ENCODE measurements at regions not wholly inside any gene's neighbourhood (a gene's known extent, or its start where the extent isn't known, plus 50 kb on each side); places are given as distances from the start of the nearest gene placed in this dataset.

DNA sequence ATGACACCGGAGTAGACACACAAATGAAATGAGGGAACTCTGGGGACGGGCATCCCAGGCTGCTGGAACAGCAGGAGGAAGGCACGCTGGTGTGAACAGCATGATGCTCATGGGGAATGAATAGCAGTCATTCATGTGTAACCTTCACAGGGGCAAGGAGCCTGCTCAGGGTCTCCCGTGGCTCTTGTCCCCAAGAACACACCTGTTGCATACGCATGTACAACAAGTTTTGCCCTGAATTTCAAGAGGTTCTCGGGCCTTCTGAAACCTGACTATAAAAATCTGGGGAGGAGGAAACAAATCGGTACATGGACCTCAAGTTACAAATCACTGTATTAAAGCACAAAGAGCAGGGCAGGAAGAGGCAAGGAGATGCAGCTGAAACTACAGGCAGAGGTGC lies 93.4 kb downstream of the RRAGC start:
- Histone ChIP-seq H3K4me1 (ENCODE audit: control insufficient read depth in 1 of 2, insufficient read depth in 2 of 2, low read length in 2 of 2) (no peaks in the 10 kb centered on the region), H3K27ac (ENCODE audit: low read depth in 1 of 2, low read length in 2 of 2) (no peak overlapping the region), H3K36me3 (ENCODE audit: control insufficient read depth in 1 of 2, insufficient read depth in 2 of 2, low read length in 1 of 2) (no peaks in the 10 kb centered on the region), H3K4me3 (ENCODE audit: low read length in 2 of 2) (no peak overlapping the region), H3K9me3 (ENCODE audit: control insufficient read depth, low read length) (no peaks in the 10 kb centered on the region), H3K27me3 (ENCODE audit: control insufficient read depth in 1 of 2, insufficient read depth in 2 of 2, low read length in 1 of 2) (no peaks in the 10 kb centered on the region)
- WGBS, 2 donors, result 77% methylated on average over 7 of the region's 7 CpGs
- ATAC-seq (ENCODE audit: low FRiP score), result no peak
- DNase-seq, result no peak
- intact Hi-C loops (cut with DNase I), result no loop called here

DNA sequence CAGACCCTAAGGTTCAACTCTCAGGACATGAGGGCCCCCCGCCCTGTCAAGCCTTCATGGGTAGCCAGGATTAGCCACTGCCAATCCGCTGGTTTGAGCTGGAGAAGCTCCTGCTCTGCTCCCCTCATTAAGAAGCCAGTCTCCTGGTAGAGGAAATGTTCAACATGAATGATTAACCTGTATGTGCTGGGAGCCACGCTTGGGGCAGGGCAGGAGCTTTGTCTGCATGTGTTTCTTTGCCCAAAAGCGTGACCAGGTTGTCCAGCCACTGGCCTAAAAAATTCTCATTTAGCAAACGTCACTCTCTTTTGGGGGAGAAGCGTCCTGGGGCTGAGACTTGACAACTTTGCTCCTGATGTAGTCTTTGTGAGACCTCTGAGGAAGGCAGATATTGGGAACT lies 96.5 kb downstream of the RRAGC start:
- DNase-seq (no peak), ATAC-seq (ENCODE audit: low FRiP score) (no peak)
- intact Hi-C loops (cut with DNase I), result no loop called here
- no peak overlapping the region for H3K4me3 ChIP-seq (ENCODE audit: low read length in 2 of 2)
- 65 to 77% methylated on average over 6 of the region's 6 CpGs for WGBS, 2 donors
- H3K4me1 ChIP-seq (ENCODE audit: control insufficient read depth in 1 of 2, insufficient read depth in 2 of 2, low read length in 2 of 2), result no peaks in the 10 kb centered on the region
- no peaks in the 10 kb centered on the region for H3K36me3 ChIP-seq (ENCODE audit: control insufficient read depth in 1 of 2, insufficient read depth in 2 of 2, low read length in 1 of 2)
- H3K27me3 ChIP-seq (ENCODE audit: control insufficient read depth in 1 of 2, insufficient read depth in 2 of 2, low read length in 1 of 2), result no peaks in the 10 kb centered on the region
- no peak overlapping the region for H3K27ac ChIP-seq (ENCODE audit: low read depth in 1 of 2, low read length in 2 of 2)
- H3K9me3 ChIP-seq (ENCODE audit: control insufficient read depth, low read length), result no peaks in the 10 kb centered on the region

DNA sequence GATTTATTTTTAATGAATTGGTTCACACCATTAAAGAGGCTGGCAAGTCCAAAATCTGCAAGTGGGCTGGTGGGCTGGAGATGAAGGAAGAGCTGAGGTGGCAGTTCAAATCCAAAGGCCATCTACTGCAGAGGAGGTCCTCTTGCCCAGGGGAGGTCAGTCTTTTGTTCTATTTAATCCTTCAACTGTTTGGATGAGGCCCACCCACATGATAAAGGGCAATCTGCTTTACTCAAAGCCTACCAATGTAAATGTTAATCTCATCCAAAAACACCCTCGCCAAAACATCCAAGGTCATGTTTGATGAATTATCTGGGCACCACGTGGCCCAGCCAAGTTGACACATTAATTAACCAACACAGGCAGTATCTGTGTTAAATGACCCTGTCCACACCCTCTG lies 99.0 kb downstream of the RRAGC start:
- WGBS, 2 donors, result 55 to 61% methylated on average over 2 of the region's 2 CpGs
- H3K4me1 ChIP-seq (ENCODE audit: control insufficient read depth in 1 of 2, insufficient read depth in 2 of 2, low read length in 2 of 2), result no peaks in the 10 kb centered on the region
- H3K27me3 ChIP-seq (ENCODE audit: control insufficient read depth in 1 of 2, insufficient read depth in 2 of 2, low read length in 1 of 2), result no peaks in the 10 kb centered on the region
- no peak overlapping the region for H3K4me3 ChIP-seq (ENCODE audit: low read length in 2 of 2)
- no peak for DNase-seq
- H3K36me3 ChIP-seq (ENCODE audit: control insufficient read depth in 1 of 2, insufficient read depth in 2 of 2, low read length in 1 of 2), result no peaks in the 10 kb centered on the region
- H3K9me3 ChIP-seq (ENCODE audit: control insufficient read depth, low read length), result no peaks in the 10 kb centered on the region
- no peak overlapping the region for H3K27ac ChIP-seq (ENCODE audit: low read depth in 1 of 2, low read length in 2 of 2)
- intact Hi-C loops (cut with DNase I), result no loop called here
- no peak for ATAC-seq (ENCODE audit: low FRiP score)

DNA sequence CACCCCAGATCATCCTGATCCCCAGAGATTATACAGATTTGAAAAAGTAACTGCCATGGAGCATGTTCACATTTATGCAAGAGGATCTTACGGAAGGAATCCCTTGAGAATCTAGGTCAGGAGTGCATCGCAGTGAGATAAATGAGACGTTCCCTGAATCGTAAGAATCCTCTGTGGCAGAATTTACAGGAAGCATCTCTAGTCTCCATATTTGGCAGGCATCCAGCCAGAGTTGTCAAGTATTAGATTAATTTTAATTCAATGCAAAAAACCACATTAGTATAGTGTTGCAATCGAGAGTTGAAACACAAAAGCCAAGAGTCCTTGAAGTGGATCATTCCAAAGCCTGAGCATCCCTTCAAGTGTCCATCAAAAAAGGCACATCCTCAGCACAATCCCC lies 100.8 kb downstream of the RRAGC start:
- DNase-seq (no peak), ATAC-seq (ENCODE audit: low FRiP score) (no peak)
- Histone ChIP-seq H3K9me3 (ENCODE audit: control insufficient read depth, low read length) (no peaks in the 10 kb centered on the region), H3K4me1 (ENCODE audit: control insufficient read depth in 1 of 2, insufficient read depth in 2 of 2, low read length in 2 of 2) (no peaks in the 10 kb centered on the region), H3K4me3 (ENCODE audit: low read length in 2 of 2) (no peak overlapping the region), H3K27ac (ENCODE audit: low read depth in 1 of 2, low read length in 2 of 2) (no peak overlapping the region), H3K27me3 (ENCODE audit: control insufficient read depth in 1 of 2, insufficient read depth in 2 of 2, low read length in 1 of 2) (no peaks in the 10 kb centered on the region), H3K36me3 (ENCODE audit: control insufficient read depth in 1 of 2, insufficient read depth in 2 of 2, low read length in 1 of 2) (no peaks in the 10 kb centered on the region)
- WGBS, 2 donors, result 43 to 48% methylated on average over 5 of the region's 5 CpGs
- intact Hi-C loops (cut with DNase I), result no loop called here

DNA sequence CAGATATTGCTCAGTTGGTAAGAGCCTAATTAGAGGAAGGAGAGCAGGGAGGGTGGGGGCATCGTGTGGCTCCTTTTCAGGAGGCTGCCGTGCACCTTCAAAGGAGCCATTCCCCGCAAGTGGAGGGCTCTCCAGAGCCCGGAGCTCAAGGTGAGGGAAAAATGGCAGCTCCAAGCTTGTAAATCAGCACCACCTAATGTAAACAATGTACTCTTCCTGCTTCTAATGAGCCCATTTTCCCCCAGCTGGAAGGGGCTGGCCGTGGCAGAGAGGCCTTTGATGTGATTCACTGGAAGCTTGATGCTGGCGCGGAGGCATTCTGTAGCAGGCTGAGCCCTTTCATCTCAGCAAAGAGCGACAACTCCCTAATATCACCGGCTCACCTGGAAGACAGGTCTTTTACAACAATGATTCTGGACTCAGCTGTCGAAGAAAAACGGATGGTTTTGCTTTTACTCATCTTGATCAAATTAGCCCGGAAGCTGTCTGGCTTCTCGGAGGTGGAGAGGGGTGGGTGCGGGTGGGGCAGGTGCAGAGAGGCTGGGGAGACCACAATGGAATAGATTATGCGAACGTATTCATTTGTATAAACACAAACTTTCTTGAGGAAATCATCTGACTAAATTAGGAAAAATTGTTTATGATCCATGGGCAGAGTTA lies 112.5 kb downstream of the RRAGC start:
- no peaks in the 10 kb centered on the region for H3K9me3 ChIP-seq (ENCODE audit: control insufficient read depth, low read length)
- DNase-seq (no peak), ATAC-seq (ENCODE audit: low FRiP score) (no peak)
- no peaks in the 10 kb centered on the region for H3K4me1 ChIP-seq (ENCODE audit: control insufficient read depth in 1 of 2, insufficient read depth in 2 of 2, low read length in 2 of 2)
- no peak overlapping the region for H3K27ac ChIP-seq (ENCODE audit: low read depth in 1 of 2, low read length in 2 of 2)
- H3K27me3 ChIP-seq (ENCODE audit: control insufficient read depth in 1 of 2, insufficient read depth in 2 of 2, low read length in 1 of 2), result no peaks in the 10 kb centered on the region
- intact Hi-C loops (cut with DNase I), result no loop called here
- H3K36me3 ChIP-seq (ENCODE audit: control insufficient read depth in 1 of 2, insufficient read depth in 2 of 2, low read length in 1 of 2), result no peaks in the 10 kb centered on the region
- 69% methylated on average over 16 of the region's 16 CpGs for WGBS, 2 donors
- no peak overlapping the region for H3K4me3 ChIP-seq (ENCODE audit: low read length in 2 of 2)

DNA sequence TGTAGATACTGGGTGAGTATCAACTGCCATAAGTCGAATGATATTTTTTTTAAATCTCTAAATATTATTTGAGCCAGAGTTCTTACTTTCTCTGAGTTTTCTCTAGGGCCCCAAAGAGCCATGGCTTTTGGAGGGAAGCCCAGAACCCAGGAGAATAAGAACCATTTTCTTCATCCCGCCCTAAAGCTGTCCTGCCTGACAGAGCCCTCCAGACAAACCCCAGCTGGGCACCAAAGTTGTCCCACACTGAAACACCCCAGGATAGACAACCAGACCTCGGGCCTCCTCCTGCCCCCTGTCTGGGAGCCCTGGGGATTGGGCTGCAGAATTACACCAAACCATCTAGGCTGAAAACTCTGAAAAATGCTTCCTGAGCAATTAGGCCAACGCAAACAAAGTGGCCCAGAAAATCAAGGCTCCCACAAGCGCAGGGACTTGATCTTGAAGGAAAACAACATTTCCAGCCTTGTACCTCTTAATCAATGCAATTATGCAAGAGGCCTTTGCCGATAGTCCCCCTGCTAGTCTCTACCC lies 113.1 kb downstream of the RRAGC start:
- H3K27me3 ChIP-seq (ENCODE audit: control insufficient read depth in 1 of 2, insufficient read depth in 2 of 2, low read length in 1 of 2), result no peaks in the 10 kb centered on the region
- 16 to 21% methylated on average over 6 of the region's 6 CpGs for WGBS, 2 donors
- no peak overlapping the region for H3K4me3 ChIP-seq (ENCODE audit: low read length in 2 of 2)
- H3K4me1 ChIP-seq (ENCODE audit: control insufficient read depth in 1 of 2, insufficient read depth in 2 of 2, low read length in 2 of 2), result no peaks in the 10 kb centered on the region
- H3K27ac ChIP-seq (ENCODE audit: low read depth in 1 of 2, low read length in 2 of 2), result no peak overlapping the region
- DNase-seq, result no peak
- intact Hi-C loops (cut with DNase I), result no loop called here
- ATAC-seq (ENCODE audit: low FRiP score), result no peak
- no peaks in the 10 kb centered on the region for H3K9me3 ChIP-seq (ENCODE audit: control insufficient read depth, low read length)
- no peaks in the 10 kb centered on the region for H3K36me3 ChIP-seq (ENCODE audit: control insufficient read depth in 1 of 2, insufficient read depth in 2 of 2, low read length in 1 of 2)

DNA sequence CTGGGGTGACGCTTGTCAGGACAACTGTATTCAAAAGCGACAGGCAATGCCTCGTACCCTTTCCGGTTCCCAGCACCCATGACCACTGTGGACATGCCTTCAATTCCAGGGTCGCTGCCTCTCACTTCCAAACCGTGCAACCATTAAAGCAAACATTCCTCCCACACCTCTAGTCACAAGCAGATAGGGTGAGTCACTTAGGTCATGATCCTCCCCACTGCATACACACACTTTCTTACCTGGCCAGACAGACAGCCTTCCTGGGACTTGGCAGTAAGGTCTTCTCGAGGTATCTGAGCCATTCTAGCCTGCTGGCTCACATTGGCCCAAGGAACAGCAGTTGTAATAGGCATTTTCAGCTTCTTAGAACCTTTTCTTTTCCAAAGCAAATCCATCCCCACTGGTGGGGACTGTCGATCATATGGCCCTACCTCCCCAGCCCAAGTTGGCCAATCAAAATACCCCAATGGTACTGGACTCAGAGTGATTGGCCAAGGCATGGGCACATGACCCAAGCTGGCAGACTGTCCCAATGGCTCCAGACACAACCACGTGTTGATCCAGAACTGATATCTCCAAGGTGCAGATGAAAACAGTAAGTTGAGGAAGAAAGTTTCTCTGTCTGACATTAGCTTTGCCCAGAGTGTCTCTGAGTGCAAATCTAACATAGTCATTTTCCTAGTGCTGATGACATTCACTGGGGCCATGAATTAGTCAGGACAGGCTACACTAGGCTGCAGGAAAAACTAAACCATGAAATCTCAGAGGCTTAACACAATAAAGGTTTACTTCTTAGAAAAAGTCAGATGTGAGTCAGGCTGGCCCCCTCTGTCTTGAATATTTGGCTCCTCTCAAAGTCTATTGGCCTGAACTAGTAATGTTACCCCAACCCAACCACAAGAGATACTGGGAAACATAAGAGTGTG lies 113.8 kb downstream of the RRAGC start:
- WGBS, 2 donors, result 81 to 85% methylated on average over 9 of the region's 9 CpGs
- Histone ChIP-seq H3K9me3 (ENCODE audit: control insufficient read depth, low read length) (no peaks in the 10 kb centered on the region), H3K27me3 (ENCODE audit: control insufficient read depth in 1 of 2, insufficient read depth in 2 of 2, low read length in 1 of 2) (no peaks in the 10 kb centered on the region), H3K27ac (ENCODE audit: low read depth in 1 of 2, low read length in 2 of 2) (no peak overlapping the region), H3K4me3 (ENCODE audit: low read length in 2 of 2) (no peak overlapping the region), H3K36me3 (ENCODE audit: control insufficient read depth in 1 of 2, insufficient read depth in 2 of 2, low read length in 1 of 2) (no peaks in the 10 kb centered on the region), H3K4me1 (ENCODE audit: control insufficient read depth in 1 of 2, insufficient read depth in 2 of 2, low read length in 2 of 2) (no peaks in the 10 kb centered on the region)
- ATAC-seq (ENCODE audit: low FRiP score), result no peak
- intact Hi-C loops (cut with DNase I), result no loop called here
- no peak for DNase-seq

DNA sequence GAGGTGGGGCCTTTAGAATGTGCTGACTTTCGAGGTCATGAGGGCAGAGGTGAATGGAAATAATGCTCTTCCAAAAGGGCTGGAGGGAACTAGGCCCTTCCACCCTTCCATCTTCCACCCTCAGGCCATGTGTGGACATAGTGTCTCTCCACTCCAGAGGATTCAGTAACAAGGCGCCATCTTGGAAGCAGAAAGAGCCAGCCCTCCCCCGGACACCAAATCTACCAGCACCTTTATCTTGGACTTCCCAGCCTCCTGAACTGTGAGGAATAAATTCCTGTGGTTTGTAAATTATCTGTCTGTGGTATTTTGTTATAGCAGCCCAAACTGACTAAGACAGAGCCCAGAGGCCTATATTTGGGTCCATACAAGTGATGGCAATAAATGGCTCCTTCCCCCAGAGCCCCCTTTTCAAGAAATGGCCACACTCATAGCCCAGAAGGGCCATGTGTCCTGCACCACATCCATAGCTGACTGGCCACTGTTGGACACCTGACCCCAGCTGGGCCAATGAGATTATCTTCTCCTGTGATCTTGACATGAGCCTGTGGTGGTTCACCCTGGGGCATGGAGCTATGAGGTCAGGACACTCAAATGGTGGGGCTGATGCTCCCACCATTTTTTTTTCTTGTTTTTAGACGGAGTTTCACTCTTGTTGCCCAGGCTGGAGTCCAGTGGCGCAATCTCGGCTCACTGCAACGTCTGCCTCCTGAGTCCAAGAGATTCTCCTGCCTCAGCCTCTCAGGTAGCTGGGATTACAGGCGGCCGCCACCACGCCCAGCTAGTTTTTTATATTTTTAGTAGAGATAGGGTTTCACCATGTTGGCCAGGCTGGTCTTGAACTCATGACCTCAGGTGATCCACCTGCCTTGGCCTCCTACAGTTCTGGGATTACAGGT lies 114.9 kb downstream of the RRAGC start:
- Histone ChIP-seq H3K4me1 (ENCODE audit: control insufficient read depth in 1 of 2, insufficient read depth in 2 of 2, low read length in 2 of 2) (no peaks in the 10 kb centered on the region), H3K36me3 (ENCODE audit: control insufficient read depth in 1 of 2, insufficient read depth in 2 of 2, low read length in 1 of 2) (no peaks in the 10 kb centered on the region), H3K4me3 (ENCODE audit: low read length in 2 of 2) (no peak overlapping the region), H3K27ac (ENCODE audit: low read depth in 1 of 2, low read length in 2 of 2) (no peak overlapping the region), H3K27me3 (ENCODE audit: control insufficient read depth in 1 of 2, insufficient read depth in 2 of 2, low read length in 1 of 2) (no peaks in the 10 kb centered on the region), H3K9me3 (ENCODE audit: control insufficient read depth, low read length) (no peaks in the 10 kb centered on the region)
- 87 to 93% methylated on average over 10 of the region's 10 CpGs for WGBS, 2 donors
- intact Hi-C loops (cut with DNase I), result no loop called here
- DNase-seq, result no peak
- no peak for ATAC-seq (ENCODE audit: low FRiP score)

All from aorta (tissue), 5 donors.